ENCODE measurements at regions not wholly inside any gene's neighbourhood (a gene's known extent, or its start where the extent isn't known, plus 50 kb on each side); places are given as distances from the start of the nearest gene placed in this dataset.

DNA sequence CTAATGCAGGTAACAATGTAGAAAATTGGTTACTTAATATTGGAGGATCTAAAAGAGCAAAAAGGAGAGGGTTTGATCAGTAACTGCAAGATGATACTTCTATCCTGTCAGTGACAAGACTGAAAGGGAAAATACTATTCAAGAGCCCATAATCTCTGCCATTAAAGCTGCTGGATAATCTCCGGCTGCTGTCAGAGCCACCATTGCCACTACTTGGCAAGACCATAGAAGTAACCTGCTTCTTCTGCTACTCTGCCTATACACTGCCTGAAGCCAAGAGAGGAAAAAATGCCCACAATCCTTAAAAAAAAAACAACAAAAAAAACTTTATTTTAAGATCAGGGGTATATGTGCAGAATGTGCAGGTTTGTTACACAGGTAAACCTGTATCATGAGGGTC is 386.5 kb upstream of the ID4 start:
- H3K27me3 ChIP-seq (ENCODE audit: insufficient read depth, low read length): no peaks in the 10 kb centered on the region
- H3K4me2 ChIP-seq (ENCODE audit: low read length): no peak overlapping the region
- H3K9me3 ChIP-seq (ENCODE audit: control insufficient read depth in 1 of 2, insufficient read depth in 1 of 2, low read depth in 1 of 2, low read length in 2 of 2): no peaks in the 10 kb centered on the region
- no peaks in the 10 kb centered on the region for H3K9me2 ChIP-seq (ENCODE audit: insufficient read depth)
- H3K36me3 ChIP-seq (ENCODE audit: control insufficient read depth in 1 of 2, insufficient read depth in 2 of 2, low read length in 2 of 2): no peaks in the 10 kb centered on the region
- H3K4me1 ChIP-seq (ENCODE audit: control insufficient read depth in 1 of 2, insufficient read depth in 2 of 2, low read length in 2 of 2): no peaks in the 10 kb centered on the region
- H3K79me2 ChIP-seq (ENCODE audit: insufficient read depth, low read length): no peaks in the 10 kb centered on the region
- ATAC-seq (no peak), DNase-seq (ENCODE audit: low read depth, low spot score) (no peak)
- no peaks in the 10 kb centered on the region for H4K20me1 ChIP-seq (ENCODE audit: insufficient read depth)
- RAD21 ChIA-PET (ENCODE audit: low non-redundant PET in 1 of 2, low total read pairs in 2 of 2, uncharacterized antibody in 2 of 2, unreplicated experiment in 2 of 2): no interaction called here
- CTCF ChIA-PET: no interaction called here
- no TSS peak for BruUV-seq (replicated peaks)
- no peak overlapping the region for H3K9ac ChIP-seq (ENCODE audit: low read length)
- no peak overlapping the region for H3K4me3 ChIP-seq (replicated peaks in 1 of 2; ENCODE audit: low read depth in 1 of 2, low read length in 2 of 2)
- no peak overlapping the region for H3K27ac ChIP-seq (ENCODE audit: low read depth, low read length)
- POLR2A ChIA-PET: no interaction called here
- intact Hi-C loops (cut with micrococcal nuclease): no loop called here
- no peak overlapping the region for H2AFZ ChIP-seq (ENCODE audit: low read depth, low read length, poor library complexity, severe bottlenecking)
- TF ChIP-seq, protein P1, sequence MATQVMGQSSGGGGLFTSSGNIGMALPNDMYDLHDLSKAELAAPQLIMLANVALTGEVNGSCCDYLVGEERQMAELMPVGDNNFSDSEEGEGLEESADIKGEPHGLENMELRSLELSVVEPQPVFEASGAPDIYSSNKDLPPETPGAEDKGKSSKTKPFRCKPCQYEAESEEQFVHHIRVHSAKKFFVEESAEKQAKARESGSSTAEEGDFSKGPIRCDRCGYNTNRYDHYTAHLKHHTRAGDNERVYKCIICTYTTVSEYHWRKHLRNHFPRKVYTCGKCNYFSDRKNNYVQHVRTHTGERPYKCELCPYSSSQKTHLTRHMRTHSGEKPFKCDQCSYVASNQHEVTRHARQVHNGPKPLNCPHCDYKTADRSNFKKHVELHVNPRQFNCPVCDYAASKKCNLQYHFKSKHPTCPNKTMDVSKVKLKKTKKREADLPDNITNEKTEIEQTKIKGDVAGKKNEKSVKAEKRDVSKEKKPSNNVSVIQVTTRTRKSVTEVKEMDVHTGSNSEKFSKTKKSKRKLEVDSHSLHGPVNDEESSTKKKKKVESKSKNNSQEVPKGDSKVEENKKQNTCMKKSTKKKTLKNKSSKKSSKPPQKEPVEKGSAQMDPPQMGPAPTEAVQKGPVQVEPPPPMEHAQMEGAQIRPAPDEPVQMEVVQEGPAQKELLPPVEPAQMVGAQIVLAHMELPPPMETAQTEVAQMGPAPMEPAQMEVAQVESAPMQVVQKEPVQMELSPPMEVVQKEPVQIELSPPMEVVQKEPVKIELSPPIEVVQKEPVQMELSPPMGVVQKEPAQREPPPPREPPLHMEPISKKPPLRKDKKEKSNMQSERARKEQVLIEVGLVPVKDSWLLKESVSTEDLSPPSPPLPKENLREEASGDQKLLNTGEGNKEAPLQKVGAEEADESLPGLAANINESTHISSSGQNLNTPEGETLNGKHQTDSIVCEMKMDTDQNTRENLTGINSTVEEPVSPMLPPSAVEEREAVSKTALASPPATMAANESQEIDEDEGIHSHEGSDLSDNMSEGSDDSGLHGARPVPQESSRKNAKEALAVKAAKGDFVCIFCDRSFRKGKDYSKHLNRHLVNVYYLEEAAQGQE (IDR thresholded peaks at IDR 0.05; ENCODE audit: low read depth): no peak
- TF ChIP-seq EZH2 (IDR thresholded peaks at IDR 0.05) (no peak), CEBPB (IDR thresholded peaks at IDR 0.05; ENCODE audit: low read depth) (no peak), JUND (IDR thresholded peaks at IDR 0.05) (no peak), SRF (IDR thresholded peaks at IDR 0.05; ENCODE audit: low read depth) (no peak), CBX3 (IDR thresholded peaks at IDR 0.05; ENCODE audit: low read depth) (no peak), ELF1 (IDR thresholded peaks at IDR 0.05; ENCODE audit: borderline replicate concordance, low read depth) (no peak)

DNA sequence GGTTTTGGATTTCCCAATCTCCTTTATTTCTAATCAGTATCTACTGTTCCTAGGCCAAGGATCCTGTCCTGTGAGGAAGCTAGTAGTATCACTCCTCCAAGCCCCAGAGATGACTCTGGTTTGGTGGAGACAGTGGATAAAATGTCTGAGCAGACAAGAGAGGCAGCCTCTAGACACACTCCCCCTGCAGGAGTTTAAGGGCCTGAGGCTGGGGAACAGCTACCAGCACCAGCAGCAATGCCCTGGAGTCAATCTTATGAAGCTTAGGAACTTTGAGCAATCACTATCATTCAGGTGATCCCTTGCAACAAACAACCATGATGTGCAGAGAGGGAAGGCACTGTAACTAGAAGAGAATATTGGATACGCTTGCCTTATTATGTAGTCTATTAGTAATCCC is 384.7 kb upstream of the ID4 start:
- H4K20me1 ChIP-seq (ENCODE audit: insufficient read depth): no peaks in the 10 kb centered on the region

More for the DNA sequence above, 384.7 kb upstream of the ID4 start:
- RAD21 ChIA-PET (ENCODE audit: low non-redundant PET in 1 of 2, low total read pairs in 2 of 2, uncharacterized antibody in 2 of 2, unreplicated experiment in 2 of 2): no interaction called here
- Histone ChIP-seq H2AFZ (ENCODE audit: low read depth, low read length, poor library complexity, severe bottlenecking) (no peak overlapping the region), H3K79me2 (ENCODE audit: insufficient read depth, low read length) (no peaks in the 10 kb centered on the region), H3K4me2 (ENCODE audit: low read length) (no peak overlapping the region), H3K9me3 (ENCODE audit: control insufficient read depth in 1 of 2, insufficient read depth in 1 of 2, low read depth in 1 of 2, low read length in 2 of 2) (no peaks in the 10 kb centered on the region), H3K27me3 (ENCODE audit: insufficient read depth, low read length) (no peaks in the 10 kb centered on the region), H3K9ac (ENCODE audit: low read length) (no peak overlapping the region), H3K27ac (ENCODE audit: low read depth, low read length) (no peak overlapping the region), H3K4me1 (ENCODE audit: control insufficient read depth in 1 of 2, insufficient read depth in 2 of 2, low read length in 2 of 2) (no peaks in the 10 kb centered on the region), H3K9me2 (ENCODE audit: insufficient read depth) (no peaks in the 10 kb centered on the region), H3K4me3 (replicated peaks in 1 of 2; ENCODE audit: low read depth in 1 of 2, low read length in 2 of 2) (no peak overlapping the region), H3K36me3 (ENCODE audit: control insufficient read depth in 1 of 2, insufficient read depth in 2 of 2, low read length in 2 of 2) (no peaks in the 10 kb centered on the region)
- CTCF ChIA-PET: no interaction called here
- TF ChIP-seq, protein P2, sequence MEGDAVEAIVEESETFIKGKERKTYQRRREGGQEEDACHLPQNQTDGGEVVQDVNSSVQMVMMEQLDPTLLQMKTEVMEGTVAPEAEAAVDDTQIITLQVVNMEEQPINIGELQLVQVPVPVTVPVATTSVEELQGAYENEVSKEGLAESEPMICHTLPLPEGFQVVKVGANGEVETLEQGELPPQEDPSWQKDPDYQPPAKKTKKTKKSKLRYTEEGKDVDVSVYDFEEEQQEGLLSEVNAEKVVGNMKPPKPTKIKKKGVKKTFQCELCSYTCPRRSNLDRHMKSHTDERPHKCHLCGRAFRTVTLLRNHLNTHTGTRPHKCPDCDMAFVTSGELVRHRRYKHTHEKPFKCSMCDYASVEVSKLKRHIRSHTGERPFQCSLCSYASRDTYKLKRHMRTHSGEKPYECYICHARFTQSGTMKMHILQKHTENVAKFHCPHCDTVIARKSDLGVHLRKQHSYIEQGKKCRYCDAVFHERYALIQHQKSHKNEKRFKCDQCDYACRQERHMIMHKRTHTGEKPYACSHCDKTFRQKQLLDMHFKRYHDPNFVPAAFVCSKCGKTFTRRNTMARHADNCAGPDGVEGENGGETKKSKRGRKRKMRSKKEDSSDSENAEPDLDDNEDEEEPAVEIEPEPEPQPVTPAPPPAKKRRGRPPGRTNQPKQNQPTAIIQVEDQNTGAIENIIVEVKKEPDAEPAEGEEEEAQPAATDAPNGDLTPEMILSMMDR (IDR thresholded peaks at IDR 0.05 in 2 of 3, conservative IDR thresholded peaks at IDR 0.05 in 1 of 3; ENCODE audit: borderline replicate concordance in 1 of 3, insufficient read depth in 1 of 3, low read depth in 2 of 3, low read length in 2 of 3): peak in 2 of 3 experiments; percentile 21 to 30; a peak in 3 of 6 replicates
- no peak for TF ChIP-seq SIN3A (IDR thresholded peaks at IDR 0.05; ENCODE audit: low read depth)
- TF ChIP-seq ZFX (IDR thresholded peaks at IDR 0.05): no peak
- POLR2A ChIA-PET: no interaction called here
- no TSS peak for BruUV-seq (replicated peaks)
- peak; percentile 82 for ATAC-seq
- DNase-seq (ENCODE audit: low read depth, low spot score): no peak
- intact Hi-C loops (cut with micrococcal nuclease): no loop called here
